Lower lobe of right lung (tissue), 2 donors: ENCODE measurements at regions not wholly inside any gene's neighbourhood (a gene's known extent, or its start where the extent isn't known, plus 50 kb on each side); places are given as distances from the start of the nearest gene placed in this dataset.

Source experiments
- ATAC-seq, 2 donors: fragments of 200-7000 bp; cut with Tn5 transposase; one replicate each; pipeline ENCODE4 v1.9.1; 2020 to 2022; ENCODE audit warnings: mild to moderate bottlenecking in 2 of 2, moderate library complexity in 2 of 2
- DNase-seq: peaks from one replicate; pipeline ENCODE4 v3.0.0-alpha.2; 2020
- H3K27ac ChIP-seq: fragments of 200-600 bp; one replicate; pipeline ENCODE4 v1.8.0; 2022
- H3K27me3 ChIP-seq: fragments of 200-600 bp; one replicate; pipeline ENCODE4 v1.8.0; 2022; ENCODE audit warnings: low read depth
- H3K36me3 ChIP-seq: fragments of 200-600 bp; one replicate; pipeline ENCODE4 v1.8.0; 2022; ENCODE audit warnings: mild to moderate bottlenecking
- H3K4me1 ChIP-seq: fragments of 200-600 bp; one replicate; pipeline ENCODE4 v1.8.0; 2022
- H3K4me3 ChIP-seq: fragments of 200-600 bp; one replicate; pipeline ENCODE4 v1.8.0; 2022; ENCODE audit warnings: mild to moderate bottlenecking
- H3K9me3 ChIP-seq: fragments of 200-600 bp; one replicate; pipeline ENCODE4 v1.8.0; 2022
- CTCF ChIP-seq: fragments of 200-600 bp; IDR thresholded peaks from one replicate; pipeline ENCODE4 v1.8.0; 2022; ENCODE audit warnings: antibody characterized with exemption, mild to moderate bottlenecking
- intact Hi-C: fragments of 100-400 bp; cut with DNase I; formaldehyde crosslinking; loops from one replicate; pipeline ENCODE4 v1.11.0; 2022
- donor health status: DM: no; HTN: yes; CAD: no; lungs with severe emphysema.

GRCh38 chrX:121301822-121302221, 254.4 kb downstream of the GLUD2 start:
- intact Hi-C loops: no loop called here
- Histone ChIP-seq H3K4me3 (no peak overlapping the region), H3K4me1 (no peaks in the 10 kb centered on the region), H3K27me3 (no peaks in the 10 kb centered on the region), H3K36me3 (no peaks in the 10 kb centered on the region), H3K27ac (no peak overlapping the region), H3K9me3 (no peaks in the 10 kb centered on the region)
- DNase-seq (no peak), ATAC-seq (no peak)
- TF ChIP-seq CTCF: no peak

- Histone ChIP-seq H3K4me1 (no peaks in the 10 kb centered on the region), H3K27ac (no peak overlapping the region), H3K4me3 (no peak overlapping the region), H3K36me3 (no peaks in the 10 kb centered on the region), H3K9me3 (no peaks in the 10 kb centered on the region), H3K27me3 (no peaks in the 10 kb centered on the region)
- ATAC-seq (no peak), DNase-seq (no peak)
- intact Hi-C loops: no loop called here
- TF ChIP-seq CTCF: no peak
Measured at GRCh38 chrX:121307449-121307848, 260.0 kb downstream of the GLUD2 start.

GRCh38 chrX:121308276-121308805, 260.9 kb downstream of the GLUD2 start:
- ATAC-seq (peak in 1 of 2 donors; percentile 41), DNase-seq (no peak)
- H3K27ac ChIP-seq: no peak overlapping the region
- peak; percentile 27 for TF ChIP-seq CTCF
- no peaks in the 10 kb centered on the region for H3K9me3 ChIP-seq
- intact Hi-C loops: no loop called here
- no peaks in the 10 kb centered on the region for H3K36me3 ChIP-seq
- H3K4me1 ChIP-seq: no peaks in the 10 kb centered on the region
- H3K4me3 ChIP-seq: no peak overlapping the region
- H3K27me3 ChIP-seq: no peaks in the 10 kb centered on the region

GRCh38 chrX:121310820-121311219, 263.4 kb downstream of the GLUD2 start:
- H3K27me3 ChIP-seq: no peaks in the 10 kb centered on the region

GRCh38 chrX:121320441-121320840, 273.0 kb downstream of the GLUD2 start:
- DNase-seq (no peak), ATAC-seq (no peak)
- H3K36me3 ChIP-seq: no peaks in the 10 kb centered on the region
- H3K9me3 ChIP-seq: no peaks in the 10 kb centered on the region
- H3K4me3 ChIP-seq: no peak overlapping the region
- no peaks in the 10 kb centered on the region for H3K4me1 ChIP-seq
- intact Hi-C loops: no loop called here
- no peak for TF ChIP-seq CTCF
- H3K27ac ChIP-seq: no peak overlapping the region
- no peaks in the 10 kb centered on the region for H3K27me3 ChIP-seq

More at GRCh38 chrX:121310820-121311219, 263.4 kb downstream of the GLUD2 start:
- TF ChIP-seq CTCF: no peak
- intact Hi-C loops: no loop called here
- Histone ChIP-seq H3K9me3 (no peaks in the 10 kb centered on the region), H3K27ac (no peak overlapping the region), H3K4me1 (no peaks in the 10 kb centered on the region), H3K4me3 (no peak overlapping the region), H3K36me3 (no peaks in the 10 kb centered on the region)
- DNase-seq (no peak), ATAC-seq (no peak)

GRCh38 chrX:121322159-121322558, 274.7 kb downstream of the GLUD2 start:
- intact Hi-C loops: no loop called here
- ATAC-seq (no peak), DNase-seq (no peak)
- Histone ChIP-seq H3K4me1 (no peaks in the 10 kb centered on the region), H3K36me3 (no peaks in the 10 kb centered on the region), H3K27ac (no peak overlapping the region), H3K4me3 (no peak overlapping the region), H3K9me3 (no peaks in the 10 kb centered on the region), H3K27me3 (no peaks in the 10 kb centered on the region)
- no peak for TF ChIP-seq CTCF
